ENCODE measurements at regions not wholly inside any gene's neighbourhood (a gene's known extent, or its start where the extent isn't known, plus 50 kb on each side); places are given as distances from the start of the nearest gene placed in this dataset.
"Not testable (repeated sequence)": the region's sequence is repeated elsewhere in the genome, so short reads cannot be mapped to it uniquely, and the experiment has no call there.

GRCh38 chr9:100639854-100640253 lies 62.0 kb downstream of the CAVIN4 start:
- no peak for DNase-seq

- no peak for DNase-seq
Observed at GRCh38 chr9:100640447-100641050, 62.7 kb downstream of the CAVIN4 start.

GRCh38 chr9:100641166-100641565 lies 63.3 kb downstream of the CAVIN4 start:
- no peak for DNase-seq

- DNase-seq: no peak
Observed at GRCh38 chr9:100652850-100653249, 75.0 kb downstream of the CAVIN4 start.

GRCh38 chr9:100653643-100654334 lies 75.9 kb downstream of the CAVIN4 start:
- no peak for DNase-seq

- not testable (repeated sequence) for DNase-seq
Observed at GRCh38 chr9:100656851-100657250, 79.0 kb downstream of the CAVIN4 start.

GRCh38 chr9:100661668-100662067 lies 83.8 kb downstream of the CAVIN4 start:
- no peak for DNase-seq

GRCh38 chr9:100662122-100662521 lies 84.2 kb downstream of the CAVIN4 start:
- DNase-seq: no peak

GRCh38 chr9:100667448-100667847 lies 89.6 kb downstream of the CAVIN4 start:
- no peak for DNase-seq

- DNase-seq: no peak
Observed at GRCh38 chr9:100668024-100668423, 90.1 kb downstream of the CAVIN4 start.

- DNase-seq: no peak
Observed at GRCh38 chr9:100669968-100670367, 92.1 kb downstream of the CAVIN4 start.

- DNase-seq: peak; percentile 81
Observed at GRCh38 chr9:100670719-100671118, 92.8 kb downstream of the CAVIN4 start.

- DNase-seq: no peak
Observed at GRCh38 chr9:100671898-100672297, 94.0 kb downstream of the CAVIN4 start.

GRCh38 chr9:100673249-100673648 lies 95.4 kb downstream of the CAVIN4 start:
- no peak for DNase-seq

GRCh38 chr9:100674419-100675122 lies 96.7 kb downstream of the CAVIN4 start:
- no peak for DNase-seq

- DNase-seq: peak; percentile 76
Observed at GRCh38 chr9:100679834-100680233, 102.0 kb downstream of the CAVIN4 start.

- DNase-seq: no peak
Observed at GRCh38 chr9:100686420-100686819, 108.5 kb downstream of the CAVIN4 start.

GRCh38 chr9:100689635-100690034 lies 111.8 kb downstream of the CAVIN4 start:
- DNase-seq: no peak

GRCh38 chr9:100690438-100690837 lies 112.6 kb downstream of the CAVIN4 start:
- no peak for DNase-seq

GRCh38 chr9:100697339-100697738 lies 119.5 kb downstream of the CAVIN4 start:
- no peak for DNase-seq

- DNase-seq: no peak
Observed at GRCh38 chr9:100698945-100699344, 121.1 kb downstream of the CAVIN4 start.

GRCh38 chr9:100699668-100700067 lies 121.8 kb downstream of the CAVIN4 start:
- no peak for DNase-seq

- DNase-seq: peak; percentile 37
Observed at GRCh38 chr9:100700689-100701318, 122.9 kb downstream of the CAVIN4 start.
